CD1c-positive myeloid dendritic cell (primary cell): ENCODE measurements at regions not wholly inside any gene's neighbourhood (a gene's known extent, or its start where the extent isn't known, plus 50 kb on each side); places are given as distances from the start of the nearest gene placed in this dataset.

Experiments used
- DNase-seq: peaks from one replicate; pipeline ENCODE4 v3.0.0-alpha.2; 2016; ENCODE audit errors: extremely low spot score

GRCh38 chr17:71325886-71326285 lies 794.9 kb upstream of the SOX9 start:
- no peak for DNase-seq

DNA sequence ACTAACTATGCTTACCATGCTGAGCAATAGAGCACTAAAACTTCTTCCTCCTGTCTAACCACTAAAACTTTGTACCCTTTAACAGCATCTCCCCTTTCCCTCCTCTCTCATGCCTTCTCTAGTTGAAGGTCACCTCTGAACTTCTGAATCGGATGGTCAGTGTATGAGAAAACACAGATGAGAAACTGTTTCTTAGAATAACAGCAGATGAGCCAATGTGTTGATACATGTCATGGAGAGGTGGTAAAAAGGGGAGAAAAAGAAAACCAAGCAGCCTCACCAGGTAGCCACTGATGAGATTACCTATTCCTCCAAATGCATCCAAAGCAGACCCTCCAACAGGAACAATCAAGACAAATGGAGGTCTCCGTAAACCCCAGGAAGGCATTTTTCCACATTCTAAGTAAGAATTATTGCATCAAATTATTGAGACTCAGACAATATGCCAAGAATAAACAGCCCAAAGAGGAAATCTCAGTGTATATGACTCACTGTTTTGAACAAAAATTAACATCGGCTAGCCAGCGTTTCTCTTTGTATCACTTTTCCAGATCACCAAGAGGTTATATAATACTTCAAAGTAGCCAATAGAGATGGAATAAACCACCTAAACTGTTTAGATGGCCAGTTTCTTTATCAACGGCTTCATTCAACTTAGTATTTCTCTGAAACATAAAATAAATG lies 793.3 kb upstream of the SOX9 start:
- no peak for DNase-seq

GRCh38 chr17:71329310-71330098 lies 791.3 kb upstream of the SOX9 start:
- no peak for DNase-seq

DNA sequence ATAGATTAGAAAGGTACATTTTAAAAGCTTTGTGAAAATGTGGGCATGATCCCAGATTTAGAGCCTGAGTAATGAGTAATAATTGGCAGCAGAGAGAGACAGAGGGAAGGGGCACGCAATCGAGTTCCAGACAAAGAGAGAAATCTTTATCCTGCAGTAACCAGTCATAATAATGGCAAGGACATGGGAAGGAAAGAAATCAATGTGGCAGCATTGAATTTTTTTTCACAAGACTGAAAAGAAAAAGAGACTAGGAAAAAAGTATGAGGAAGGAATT lies 790.8 kb upstream of the SOX9 start:
- no peak for DNase-seq

DNA sequence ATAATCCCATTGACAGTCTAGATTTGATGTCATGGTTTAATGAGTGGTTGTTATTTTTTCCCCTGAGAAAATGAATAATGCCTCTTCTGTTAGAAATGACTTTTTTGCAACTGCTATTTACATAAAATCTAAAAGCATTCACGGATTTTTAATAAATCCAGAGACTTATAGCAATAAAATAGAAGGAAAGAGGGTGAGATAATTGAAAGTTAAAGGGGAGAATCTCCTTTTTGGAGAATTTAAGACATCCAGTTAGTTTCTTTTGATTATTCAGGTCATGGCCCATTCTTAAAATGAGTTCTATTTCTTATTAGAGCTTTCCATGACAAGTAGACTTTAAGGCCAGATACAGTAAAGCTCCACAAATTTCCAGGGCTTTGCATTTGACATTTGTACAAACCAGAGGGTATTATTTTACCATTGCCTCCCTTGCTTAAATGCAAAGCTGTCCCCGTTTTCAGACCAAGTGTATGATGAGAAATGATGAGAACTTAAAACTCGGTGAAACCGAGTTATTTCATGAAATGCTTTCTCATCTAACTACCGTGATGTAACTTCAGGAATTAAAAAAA lies 789.0 kb upstream of the SOX9 start:
- no peak for DNase-seq

DNA sequence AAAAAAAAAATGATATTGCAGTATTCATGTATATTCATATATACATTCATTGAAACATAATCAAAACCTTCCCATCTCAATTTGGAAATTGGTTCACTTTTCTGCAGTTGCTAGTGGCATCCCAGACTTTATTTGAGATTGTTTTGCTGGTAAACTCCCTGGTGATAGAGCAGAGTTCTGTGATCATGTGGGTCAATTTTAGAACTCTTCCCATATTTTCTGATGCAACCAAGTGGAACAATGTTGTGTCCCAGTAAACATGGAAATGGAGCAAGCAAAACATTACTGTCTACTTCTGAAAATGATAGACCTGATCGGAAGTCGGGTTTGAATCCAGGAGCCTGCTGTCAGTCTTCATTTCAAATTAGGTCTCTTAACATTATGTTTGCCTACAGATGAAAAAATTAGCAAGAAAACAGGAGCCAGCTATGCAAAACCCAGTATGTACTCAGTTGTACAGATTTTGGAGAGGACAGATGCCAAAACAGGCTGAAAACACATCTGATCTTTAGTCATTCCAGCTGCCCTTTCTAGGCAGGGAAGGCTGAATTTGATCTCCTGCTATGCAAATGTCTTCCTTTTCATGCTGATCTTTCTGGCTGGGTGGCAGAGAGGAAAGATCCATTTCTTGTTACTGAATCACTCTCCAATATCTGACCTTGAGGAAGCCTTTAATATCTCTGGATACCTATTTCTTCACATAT lies 786.6 kb upstream of the SOX9 start:
- DNase-seq = no peak

GRCh38 chr17:71335212-71335611 lies 785.6 kb upstream of the SOX9 start:
- DNase-seq = no peak

- DNase-seq = no peak
These were observed 782.9 kb upstream of the SOX9 start for GRCh38 chr17:71337938-71338337.

- no peak for DNase-seq
These were observed 782.4 kb upstream of the SOX9 start for GRCh38 chr17:71338396-71338795.

DNA sequence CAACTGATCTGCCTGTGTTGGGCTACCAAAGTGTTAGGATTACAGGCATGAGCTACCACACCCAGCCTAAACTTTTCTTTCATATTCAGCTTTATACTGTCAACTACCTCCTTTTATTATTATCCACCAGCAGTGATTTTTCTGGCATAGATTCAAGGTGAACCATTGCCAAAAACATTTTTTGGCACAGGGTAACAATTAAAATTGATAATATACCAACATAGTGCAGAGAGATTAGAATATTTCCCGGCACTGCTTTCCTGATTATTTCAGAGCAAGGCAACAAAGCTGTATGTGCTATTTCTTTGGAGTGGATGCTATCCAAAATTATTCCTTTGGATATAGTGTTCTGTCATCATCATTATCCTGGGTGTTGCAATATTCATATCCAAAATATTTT lies 781.6 kb upstream of the SOX9 start:
- no peak for DNase-seq

DNA sequence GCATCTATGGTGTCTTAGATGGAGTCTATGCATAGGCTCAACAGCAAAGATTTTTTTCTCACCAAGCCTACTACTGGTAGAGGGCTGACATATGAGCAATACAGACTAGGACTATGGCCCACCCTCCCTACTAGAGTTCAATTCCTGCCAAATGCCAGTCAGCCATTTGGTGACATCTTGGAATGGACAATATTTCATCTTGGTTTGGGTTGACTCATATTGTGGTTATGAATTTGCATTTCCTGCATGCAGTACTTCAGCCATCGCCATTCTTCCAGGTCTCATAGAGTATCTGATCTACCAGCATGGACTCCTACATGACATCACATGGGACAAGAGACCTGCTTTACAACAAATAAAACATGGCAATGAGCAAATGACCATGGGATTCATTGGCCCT lies 778.1 kb upstream of the SOX9 start:
- no peak for DNase-seq

- DNase-seq = no peak
These were observed 770.8 kb upstream of the SOX9 start for GRCh38 chr17:71349908-71350600.

DNA sequence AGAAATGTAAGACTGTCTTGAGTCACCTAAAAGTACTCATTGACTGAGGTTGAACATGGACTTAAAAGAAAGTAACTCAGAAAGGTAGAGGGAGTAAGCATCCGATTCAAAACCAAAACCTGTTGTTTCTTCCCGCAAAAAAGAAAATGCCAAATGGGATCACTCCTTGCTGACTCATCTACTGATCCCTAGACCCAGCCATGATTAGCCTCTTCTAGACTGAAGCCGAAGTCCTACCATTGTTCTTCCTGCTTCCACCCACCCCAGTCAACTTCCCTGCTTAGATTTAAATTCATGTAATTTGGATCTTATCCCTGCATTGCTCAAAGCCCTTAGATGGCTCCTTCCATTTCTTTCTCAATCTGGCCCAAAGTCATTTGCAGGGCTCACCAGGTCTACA lies 760.5 kb upstream of the SOX9 start:
- DNase-seq = no peak

DNA sequence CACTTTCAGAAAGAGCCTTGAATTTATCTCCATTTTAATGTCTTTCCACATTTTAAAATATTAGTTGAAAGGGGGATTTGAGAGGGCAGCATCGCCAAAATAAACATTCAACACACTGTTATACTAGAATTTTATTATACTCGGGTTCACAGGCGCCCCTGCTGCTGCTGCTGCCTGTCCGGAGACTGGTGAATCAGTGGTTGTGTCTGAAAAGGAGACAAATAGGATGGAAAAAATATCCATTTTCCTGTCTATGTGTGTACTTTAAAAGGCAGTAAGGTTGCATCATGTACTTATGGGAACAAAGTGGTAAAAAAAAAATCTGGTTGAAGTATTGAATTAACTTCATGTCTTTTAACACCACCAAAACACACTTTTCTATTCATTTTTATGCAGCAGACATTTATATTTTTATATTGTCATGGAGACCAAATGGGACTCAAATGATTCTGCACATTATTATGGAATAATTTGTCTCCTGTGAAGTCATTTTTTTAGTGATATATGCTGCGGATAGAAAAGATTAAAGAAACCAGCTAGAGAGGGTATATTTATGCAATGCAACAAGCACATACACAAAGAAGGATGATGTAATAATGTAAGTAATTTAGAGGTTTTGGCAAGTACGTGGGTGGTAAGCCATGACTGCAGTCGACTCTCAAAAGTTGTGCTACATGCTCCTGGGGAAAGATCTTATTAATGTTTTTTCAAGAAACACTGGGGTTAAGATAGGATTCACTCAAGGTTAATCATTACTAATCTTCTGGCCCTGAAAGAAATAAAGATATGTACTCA lies 759.0 kb upstream of the SOX9 start:
- no peak for DNase-seq

- no peak for DNase-seq
These were observed 757.2 kb upstream of the SOX9 start for GRCh38 chr17:71363661-71364060.

- no peak for DNase-seq
These were observed 749.0 kb upstream of the SOX9 start for GRCh38 chr17:71371809-71372208.

DNA sequence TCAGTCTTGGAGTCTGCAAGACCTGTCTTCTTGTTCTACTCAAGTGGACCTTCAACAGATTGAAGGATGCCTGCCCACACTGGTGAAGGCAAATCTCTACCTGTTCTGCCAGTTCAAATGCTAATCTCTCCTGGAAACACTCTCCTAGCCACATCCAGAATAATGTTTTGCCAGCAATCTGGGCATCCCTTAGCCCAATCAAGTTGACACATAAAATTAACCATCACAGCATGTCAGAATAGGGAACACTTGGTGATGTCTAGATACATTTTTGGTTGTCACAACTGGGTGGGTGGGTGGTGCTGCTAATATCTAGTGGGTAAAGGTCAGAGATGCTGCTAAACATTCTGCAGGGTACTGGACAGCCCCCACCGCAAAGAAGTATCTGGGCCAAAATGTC lies 744.9 kb upstream of the SOX9 start:
- no peak for DNase-seq

GRCh38 chr17:71376933-71377332 lies 743.9 kb upstream of the SOX9 start:
- no peak for DNase-seq

DNA sequence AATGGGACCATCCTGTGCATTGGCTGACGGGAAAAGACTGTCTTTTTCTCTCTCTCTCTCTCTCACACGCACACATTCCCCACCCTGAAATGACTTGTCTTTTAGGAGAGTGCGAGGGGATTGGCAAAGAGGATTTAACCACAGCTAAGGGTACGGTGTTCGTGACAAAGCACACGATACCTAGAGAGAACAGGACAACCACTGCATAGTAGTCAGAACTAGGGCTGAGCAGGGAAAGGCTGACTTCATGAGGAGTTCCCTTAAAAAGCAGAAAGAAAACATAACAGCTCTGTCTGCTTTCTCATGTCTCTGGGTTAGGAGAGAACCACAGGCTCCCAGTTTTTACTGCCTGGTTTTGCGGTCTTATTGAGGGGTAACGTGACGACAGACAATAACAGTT lies 742.8 kb upstream of the SOX9 start:
- no peak for DNase-seq

- no peak for DNase-seq
These were observed 742.1 kb upstream of the SOX9 start for GRCh38 chr17:71378741-71379140.

- no peak for DNase-seq
These were observed 741.3 kb upstream of the SOX9 start for GRCh38 chr17:71379512-71379911.
